ENCODE measurements at regions not wholly inside any gene's neighbourhood (a gene's known extent, or its start where the extent isn't known, plus 50 kb on each side); places are given as distances from the start of the nearest gene placed in this dataset.

- peaks cover 18% of the 10 kb centered on the region for H3K27me3 Mint-ChIP-seq (ENCODE audit: low read depth)
- peaks cover 11% of the 10 kb centered on the region for H3K4me1 Mint-ChIP-seq (ENCODE audit: low read depth)
- H3K9me3 Mint-ChIP-seq (ENCODE audit: low read depth), result no peaks in the 10 kb centered on the region
- peaks cover 1% of the 10 kb centered on the region for H3K36me3 Mint-ChIP-seq (ENCODE audit: low read depth)
- no peak overlapping the region for H3K27ac Mint-ChIP-seq (ENCODE audit: unreplicated experiment)
- no peak overlapping the region for H3K4me3 Mint-ChIP-seq (ENCODE audit: unreplicated experiment)
- DNase-seq (ENCODE audit: low spot score), result no peak
- TF ChIP-seq CTCF (IDR thresholded peaks at IDR 0.05), result no peak
These were observed 144.9 kb upstream of the CRY1 start for GRCh38 chr12:107238296-107238695.

- DNase-seq (ENCODE audit: low spot score), result no peak
- Mint-ChIP-seq H3K4me3 (ENCODE audit: unreplicated experiment) (no peak overlapping the region), H3K9me3 (ENCODE audit: low read depth) (no peaks in the 10 kb centered on the region), H3K27me3 (ENCODE audit: low read depth) (peaks cover 36% of the 10 kb centered on the region), H3K36me3 (ENCODE audit: low read depth) (peaks cover 1% of the 10 kb centered on the region), H3K27ac (ENCODE audit: unreplicated experiment) (no peak overlapping the region), H3K4me1 (ENCODE audit: low read depth) (peaks cover 9% of the 10 kb centered on the region)
- TF ChIP-seq CTCF (IDR thresholded peaks at IDR 0.05), result no peak
These were observed 148.1 kb upstream of the CRY1 start for GRCh38 chr12:107241411-107241810.

GRCh38 chr12:107242189-107242588 is 148.8 kb upstream of the CRY1 start:
- Mint-ChIP-seq H3K4me3 (ENCODE audit: unreplicated experiment) (no peak overlapping the region), H3K4me1 (ENCODE audit: low read depth) (peaks cover 2% of the 10 kb centered on the region)

GRCh38 chr12:107243341-107243740 is 150.0 kb upstream of the CRY1 start:
- Mint-ChIP-seq H3K4me3 (ENCODE audit: unreplicated experiment) (no peak overlapping the region), H3K36me3 (ENCODE audit: low read depth) (peaks cover 1% of the 10 kb centered on the region), H3K27ac (ENCODE audit: unreplicated experiment) (no peak overlapping the region), H3K27me3 (ENCODE audit: low read depth) (peaks cover 37% of the 10 kb centered on the region), H3K9me3 (ENCODE audit: low read depth) (no peaks in the 10 kb centered on the region), H3K4me1 (ENCODE audit: low read depth) (no peaks in the 10 kb centered on the region)
- DNase-seq (ENCODE audit: low spot score), result no peak
- no peak for TF ChIP-seq CTCF (IDR thresholded peaks at IDR 0.05)

More at GRCh38 chr12:107242189-107242588, 148.8 kb upstream of the CRY1 start:
- Mint-ChIP-seq H3K9me3 (ENCODE audit: low read depth) (no peaks in the 10 kb centered on the region), H3K27ac (ENCODE audit: unreplicated experiment) (no peak overlapping the region), H3K27me3 (ENCODE audit: low read depth) (peaks cover 36% of the 10 kb centered on the region), H3K36me3 (ENCODE audit: low read depth) (peaks cover 1% of the 10 kb centered on the region)
- no peak for TF ChIP-seq CTCF (IDR thresholded peaks at IDR 0.05)
- no peak for DNase-seq (ENCODE audit: low spot score)

GRCh38 chr12:107244584-107244983 is 151.2 kb upstream of the CRY1 start:
- H3K27ac Mint-ChIP-seq (ENCODE audit: unreplicated experiment), result no peak overlapping the region
- no peak for DNase-seq (ENCODE audit: low spot score)
- TF ChIP-seq CTCF (IDR thresholded peaks at IDR 0.05), result no peak
- H3K36me3 Mint-ChIP-seq (ENCODE audit: low read depth), result peaks cover 3% of the 10 kb centered on the region
- peaks cover 44% of the 10 kb centered on the region for H3K27me3 Mint-ChIP-seq (ENCODE audit: low read depth)
- H3K9me3 Mint-ChIP-seq (ENCODE audit: low read depth), result no peaks in the 10 kb centered on the region
- no peak overlapping the region for H3K4me3 Mint-ChIP-seq (ENCODE audit: unreplicated experiment)
- no peaks in the 10 kb centered on the region for H3K4me1 Mint-ChIP-seq (ENCODE audit: low read depth)

Data from chondrocyte (in vitro differentiated cells).